Inflammatory macrophage treated with lipopolysaccharide for 4 hours (primary cell): ENCODE measurements at regions not wholly inside any gene's neighbourhood (a gene's known extent, or its start where the extent isn't known, plus 50 kb on each side); places are given as distances from the start of the nearest gene placed in this dataset.

Source experiments
- DNase-seq: peaks from one replicate; pipeline ENCODE4 v3.0.0-alpha.2; 2020

DNA sequence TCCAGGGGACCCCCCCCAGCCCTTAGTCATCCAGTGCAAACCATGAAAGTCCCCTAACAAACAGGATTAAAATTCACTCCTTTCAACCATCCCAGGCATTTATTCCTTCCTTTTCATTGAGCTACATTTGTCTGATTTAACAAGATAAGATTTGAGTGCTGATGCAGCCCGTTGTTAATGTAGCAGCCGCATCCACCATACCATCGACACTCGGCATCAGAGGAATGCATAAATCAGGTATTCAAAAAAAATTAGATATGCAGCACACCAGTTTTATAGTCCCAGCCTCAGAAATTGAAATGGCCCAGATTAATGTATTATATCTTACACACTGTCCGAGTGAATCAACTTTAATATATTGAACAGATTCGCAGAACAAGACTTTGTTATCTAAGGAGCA, 676.5 kb upstream of the FANCL start:
- DNase-seq, result no peak

DNA sequence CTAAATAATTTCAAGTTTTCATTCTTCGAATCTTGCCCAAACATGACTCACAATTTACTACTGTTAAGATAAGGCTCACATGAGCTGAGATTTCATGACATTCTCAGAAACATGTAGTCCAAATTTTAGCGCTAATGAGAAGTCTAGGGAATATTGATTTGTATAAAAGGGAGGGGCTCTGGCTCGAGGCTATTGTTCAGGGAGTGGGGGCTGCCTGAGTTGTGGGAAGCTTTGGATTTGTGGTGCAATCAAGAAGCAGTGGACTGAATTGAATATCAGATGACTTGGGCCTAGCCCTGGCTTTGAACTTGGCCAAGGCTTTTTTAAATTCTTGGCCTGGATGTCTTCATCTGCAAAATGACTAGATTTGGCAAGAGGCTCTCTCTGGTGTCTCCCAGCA, 674.9 kb upstream of the FANCL start:
- no peak for DNase-seq

GRCh38 chr2:58914733-58915505, 673.8 kb upstream of the FANCL start:
- no peak for DNase-seq

GRCh38 chr2:58913082-58913726, 672.1 kb upstream of the FANCL start:
- DNase-seq, result no peak

DNA sequence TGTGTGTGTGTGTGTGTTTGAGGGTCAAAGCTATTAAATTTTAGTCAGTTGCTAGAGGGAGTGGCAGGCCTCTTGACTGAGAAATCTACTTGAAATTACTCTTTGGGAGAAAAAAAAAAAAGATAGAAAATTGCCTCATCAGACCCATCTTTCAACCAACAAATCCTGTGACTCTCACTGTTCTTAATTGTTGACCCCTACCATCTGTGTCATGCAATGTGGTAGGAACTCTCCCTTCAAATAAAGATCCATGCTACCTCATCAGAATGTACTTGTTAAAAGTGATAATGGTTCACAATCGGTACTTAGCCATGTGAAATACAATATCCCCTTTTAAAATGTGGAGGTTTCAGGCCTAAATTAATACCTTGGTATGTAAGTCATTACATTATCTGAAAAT, 670.8 kb upstream of the FANCL start:
- DNase-seq, result no peak

- DNase-seq, result no peak
Observed at GRCh38 chr2:58908501-58909154, 667.5 kb upstream of the FANCL start.

- no peak for DNase-seq
Observed at GRCh38 chr2:58907644-58908043, 666.5 kb upstream of the FANCL start.

GRCh38 chr2:58906081-58906645, 665.0 kb upstream of the FANCL start:
- no peak for DNase-seq

GRCh38 chr2:58904095-58904494, 663.0 kb upstream of the FANCL start:
- no peak for DNase-seq

DNA sequence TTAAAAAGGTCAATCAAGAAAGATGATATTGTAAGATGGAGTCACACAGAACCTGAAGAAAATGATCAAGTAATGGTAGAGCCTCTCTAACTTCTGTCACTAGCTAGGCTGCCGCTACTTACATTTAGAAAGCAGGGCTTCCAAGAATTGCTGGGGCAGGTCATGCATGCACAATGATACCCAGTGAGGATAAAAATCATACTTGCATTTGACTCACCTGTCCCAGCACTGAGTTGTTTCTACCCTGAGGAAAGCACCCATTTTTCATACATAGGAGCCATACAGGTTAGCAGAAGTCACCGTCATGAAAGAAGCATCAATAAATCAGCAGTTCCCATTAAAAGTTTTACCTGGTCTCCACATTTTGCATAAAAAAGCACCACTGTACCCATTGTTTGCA, 662.3 kb upstream of the FANCL start:
- no peak for DNase-seq

DNA sequence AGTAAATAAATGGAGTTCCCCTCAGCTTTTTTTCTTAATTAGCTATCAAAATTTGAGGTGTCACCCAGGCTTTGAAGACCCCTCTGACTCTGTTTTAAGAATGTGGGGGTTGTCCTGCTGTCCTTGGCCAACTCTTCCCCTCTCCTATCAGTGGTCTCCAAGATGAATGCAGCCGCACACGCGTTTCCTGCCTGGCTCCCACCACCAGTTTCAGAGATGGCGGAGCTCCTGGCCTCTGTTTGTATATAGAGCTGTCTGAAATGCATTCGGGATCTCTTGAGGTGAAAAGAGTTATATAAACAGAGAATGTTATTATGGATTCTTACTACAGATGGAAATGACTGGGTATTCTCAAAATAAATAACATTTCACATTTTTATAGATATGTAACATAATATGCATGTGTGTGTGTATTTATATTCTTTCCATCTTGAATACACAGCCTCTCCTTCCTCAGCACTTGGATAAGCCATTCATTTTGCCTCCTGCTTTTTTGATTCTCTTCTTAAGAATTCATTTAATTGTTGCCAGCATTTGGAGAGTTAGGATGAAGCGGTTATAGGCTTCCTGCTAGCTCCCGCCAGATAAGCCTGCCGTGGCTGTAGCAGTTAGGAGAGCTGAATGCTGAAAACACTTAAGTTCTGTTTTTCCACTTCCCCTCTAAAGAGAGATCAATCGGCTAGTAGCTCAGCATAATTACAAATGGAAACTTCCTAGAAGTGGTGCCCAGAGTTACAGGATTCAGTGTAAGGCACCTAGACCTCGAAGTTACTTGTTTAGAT, 659.3 kb upstream of the FANCL start:
- DNase-seq, result no peak

GRCh38 chr2:58899692-58900091, 658.6 kb upstream of the FANCL start:
- no peak for DNase-seq

DNA sequence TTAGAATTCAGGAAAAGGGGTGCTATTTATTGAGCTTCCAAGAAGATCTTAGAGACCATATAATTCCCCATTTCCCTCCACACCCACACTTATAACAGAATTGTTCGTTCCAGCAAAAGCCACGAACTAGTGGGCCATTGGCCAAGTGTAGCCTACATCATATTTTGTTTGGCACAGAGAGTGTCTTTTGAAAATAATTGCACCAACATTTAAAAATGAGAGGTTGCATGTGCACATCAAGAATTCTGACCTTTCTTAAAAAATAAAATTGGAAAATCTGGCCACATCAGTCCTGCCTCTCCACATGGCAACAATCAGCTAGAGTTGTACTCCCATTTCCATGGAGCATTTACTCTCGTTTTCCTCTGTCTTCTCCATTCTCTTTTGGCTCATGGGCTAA, 655.5 kb upstream of the FANCL start:
- no peak for DNase-seq

GRCh38 chr2:58895857-58896256, 654.7 kb upstream of the FANCL start:
- DNase-seq, result no peak

DNA sequence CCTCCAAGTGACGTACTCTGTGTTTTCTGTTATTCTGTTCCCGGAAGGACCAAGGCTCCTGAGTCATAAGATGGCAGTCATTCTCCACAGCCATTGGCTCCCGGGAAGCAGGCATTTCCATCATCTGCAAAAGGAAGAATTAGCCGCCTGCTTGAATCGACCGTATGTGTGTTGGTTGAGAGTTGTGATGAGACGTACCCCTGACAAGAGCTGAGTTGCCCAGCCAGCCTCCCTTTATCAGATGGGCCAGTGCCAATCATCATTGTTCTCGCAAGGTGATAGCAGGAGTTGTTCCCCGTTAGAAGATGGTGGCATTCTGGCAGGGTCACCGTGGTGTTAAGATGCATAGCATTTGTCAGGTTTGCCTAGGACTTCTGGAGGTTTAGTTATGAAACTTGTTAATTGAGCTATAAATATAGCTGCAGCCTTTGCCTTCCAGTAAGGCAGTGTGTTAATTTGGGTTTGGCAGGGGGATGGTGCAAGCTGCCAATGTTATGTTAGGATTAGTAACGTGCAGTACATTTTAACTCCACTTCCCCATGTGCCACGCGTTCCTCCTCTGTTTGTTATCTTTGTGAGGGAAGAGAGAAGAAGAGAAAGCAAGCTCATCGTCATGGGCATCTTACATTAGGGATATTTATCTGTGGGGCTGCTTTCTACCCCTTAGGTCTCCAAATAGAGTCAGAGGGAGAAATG, 652.7 kb upstream of the FANCL start:
- no peak for DNase-seq

DNA sequence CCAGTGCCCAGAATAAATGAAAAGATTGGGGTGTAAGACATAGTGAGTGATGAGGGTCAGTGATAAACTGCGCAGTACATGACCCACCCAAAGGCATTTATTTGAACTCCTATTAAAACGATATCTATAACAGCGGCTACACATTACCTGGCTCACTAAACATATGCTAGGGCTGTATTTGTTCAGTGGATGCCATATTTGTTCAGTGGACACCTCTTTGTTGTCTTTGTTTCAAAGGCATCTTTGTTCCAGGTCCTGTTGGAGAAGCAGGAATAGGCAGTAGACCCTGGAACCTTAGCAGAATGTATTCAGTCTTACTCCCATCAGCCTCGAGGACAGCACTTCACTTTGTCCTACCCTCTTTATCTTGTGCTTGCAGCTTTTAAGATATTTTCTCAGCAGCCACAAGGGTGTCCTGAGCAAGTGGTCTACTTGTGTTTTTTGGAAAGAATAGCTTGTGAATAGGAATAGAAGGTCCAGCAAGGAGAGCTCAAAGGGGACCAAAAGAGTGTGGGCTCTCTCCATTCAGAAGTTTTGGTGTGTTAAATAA, 650.8 kb upstream of the FANCL start:
- no peak for DNase-seq

DNA sequence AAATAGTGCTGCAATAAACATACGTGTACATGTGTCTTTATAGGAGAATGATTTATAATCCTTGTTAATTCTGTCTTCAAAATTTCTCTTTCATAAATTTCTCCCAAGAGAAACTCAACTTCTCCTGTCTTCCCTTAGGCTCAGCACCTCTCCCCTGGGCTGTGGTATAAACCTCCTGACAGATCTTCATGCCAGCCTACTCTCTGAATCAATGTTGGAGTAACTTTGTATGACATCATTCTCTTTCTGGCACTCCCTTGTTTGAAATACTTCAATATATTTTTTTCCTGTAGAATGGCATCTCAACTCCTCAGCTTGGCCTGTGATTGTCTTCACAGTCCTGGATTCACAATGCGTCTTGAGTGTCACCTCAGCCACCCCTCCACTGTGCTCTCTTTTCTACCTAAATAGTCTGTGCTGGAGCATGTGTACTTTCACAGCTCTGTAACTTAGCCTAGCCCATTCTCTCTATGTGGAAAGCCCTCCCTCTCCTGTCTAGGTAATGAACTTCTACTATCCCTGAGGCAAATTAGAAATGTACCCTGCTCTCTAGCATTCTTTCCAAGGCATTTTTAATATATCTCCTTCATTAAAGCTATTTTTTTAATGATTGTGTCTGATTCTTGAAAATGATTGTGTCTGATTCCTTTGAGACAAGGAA, 649.9 kb upstream of the FANCL start:
- no peak for DNase-seq

DNA sequence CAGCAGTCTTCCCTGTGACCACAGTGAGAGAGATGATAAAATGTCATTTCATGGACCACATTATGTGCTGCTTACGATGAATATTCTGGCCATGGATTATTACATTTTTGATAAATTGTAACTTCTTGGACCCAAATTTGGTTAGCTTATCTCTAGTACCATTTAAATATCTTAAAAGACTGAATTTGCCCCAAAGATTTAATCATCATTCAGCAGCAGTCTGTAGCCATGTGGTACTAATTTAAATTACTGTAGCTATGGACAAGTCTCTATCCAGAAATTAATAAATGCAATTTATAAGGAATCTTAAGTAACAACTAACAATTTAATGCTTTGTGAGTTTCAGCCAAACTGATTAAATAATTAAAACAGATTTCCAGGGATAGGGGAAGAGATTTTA, 644.9 kb upstream of the FANCL start:
- no peak for DNase-seq

GRCh38 chr2:58879834-58880233, 638.7 kb upstream of the FANCL start:
- DNase-seq, result no peak

DNA sequence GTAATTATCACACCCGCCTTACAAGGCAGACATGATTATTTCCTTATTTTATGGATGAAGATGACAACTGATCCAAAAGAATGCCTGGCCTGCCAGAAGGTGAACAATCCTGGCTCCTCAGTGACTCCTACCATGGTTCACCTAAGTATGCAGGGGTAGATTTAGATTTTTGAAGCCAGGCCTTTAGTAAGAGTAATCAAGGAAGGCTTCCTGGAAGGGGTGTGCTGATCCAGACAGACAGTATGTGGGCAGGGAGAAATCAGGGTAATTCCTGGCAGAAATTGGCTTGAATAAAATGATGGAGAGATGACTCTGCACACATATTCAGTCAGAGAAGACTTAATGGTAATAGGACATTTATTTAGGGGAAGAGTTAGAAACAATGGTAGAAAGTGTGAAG, 637.7 kb upstream of the FANCL start:
- no peak for DNase-seq

- no peak for DNase-seq
Observed at GRCh38 chr2:58876126-58876525, 635.0 kb upstream of the FANCL start.

DNA sequence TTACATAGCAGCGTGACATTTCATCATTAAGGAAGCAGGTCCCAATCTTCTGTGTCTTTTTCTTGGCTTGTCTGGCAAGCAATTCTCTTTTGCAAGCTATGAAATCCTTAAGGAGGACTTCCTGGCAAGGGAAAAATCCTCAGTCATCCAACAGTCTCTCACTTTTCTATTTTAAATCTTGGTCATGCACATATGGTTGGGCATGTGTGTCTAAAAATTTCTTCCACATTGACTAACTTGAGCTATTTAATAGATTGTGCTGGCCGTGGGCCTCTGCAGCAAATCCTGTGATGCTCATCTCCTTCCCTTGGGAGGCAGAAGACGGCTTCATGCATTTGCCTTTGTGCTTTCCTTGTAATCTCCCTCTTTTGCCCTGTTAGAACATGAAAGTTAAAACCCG, 634.3 kb upstream of the FANCL start:
- no peak for DNase-seq
